ENCODE measurements at regions not wholly inside any gene's neighbourhood (a gene's known extent, or its start where the extent isn't known, plus 50 kb on each side); places are given as distances from the start of the nearest gene placed in this dataset.
"Not testable (repeated sequence)": the region's sequence is repeated elsewhere in the genome, so short reads cannot be mapped to it uniquely, and the experiment has no call there.

DNA sequence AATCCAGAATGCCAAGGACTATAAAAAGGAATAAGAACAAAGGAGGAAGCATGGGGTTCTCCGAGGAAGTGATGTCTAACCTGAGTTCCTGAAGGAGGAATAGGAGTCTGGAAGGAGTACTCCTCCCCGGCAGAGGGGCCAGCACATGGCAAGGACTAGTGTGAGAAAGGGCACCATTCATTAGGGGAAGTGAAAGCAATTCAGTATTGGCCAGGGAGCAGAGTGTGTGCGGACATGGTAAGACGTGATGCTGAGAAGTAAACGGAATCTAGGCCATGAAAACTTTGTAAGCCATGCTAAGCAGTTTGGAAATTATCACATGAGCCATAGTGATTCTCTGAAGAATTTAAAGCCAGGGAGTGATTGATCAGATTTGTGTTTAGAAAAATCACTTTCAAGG, 218.9 kb upstream of the PRDM1 start:
- H3F3A ChIP-seq (ENCODE audit: insufficient read depth), result no peaks in the 10 kb centered on the region

DNA sequence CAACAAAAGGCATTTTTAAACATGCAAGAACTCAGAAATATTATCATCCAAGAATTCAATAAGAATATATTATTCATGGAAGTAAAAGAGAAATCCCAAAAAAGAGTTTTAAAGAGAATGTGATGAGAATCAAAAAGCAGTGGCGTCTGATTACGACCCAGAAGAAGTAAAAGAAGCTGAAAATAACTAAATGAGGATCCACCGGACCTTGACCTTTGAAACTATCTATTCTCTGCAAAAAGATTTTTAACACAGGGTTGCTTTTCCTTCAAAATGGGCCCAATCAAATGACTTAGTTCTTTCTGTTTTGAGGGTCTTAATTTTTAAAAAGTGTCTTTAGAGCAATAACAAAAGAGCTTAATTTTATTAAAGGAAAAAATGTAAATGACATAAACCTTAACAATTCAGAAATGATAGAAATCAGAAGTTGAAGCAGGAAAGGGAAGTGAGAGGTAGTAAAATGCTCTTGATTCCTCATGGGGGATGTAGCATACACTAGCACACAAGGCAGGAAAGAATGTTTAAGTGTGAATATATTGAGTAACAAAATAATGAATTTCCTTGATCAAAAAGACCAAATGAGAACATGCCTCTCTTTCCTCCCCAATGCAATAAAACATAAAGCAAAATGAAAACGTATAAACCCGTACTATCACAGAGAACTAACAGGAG, 223.1 kb upstream of the PRDM1 start:
- no peak overlapping the region for H2AFZ ChIP-seq (ENCODE audit: low read depth, low read length, severe bottlenecking)
- TF ChIP-seq EZH2phosphoT487 (conservative IDR thresholded peaks at IDR 0.05; ENCODE audit: low read length), result no peak
- TF ChIP-seq, protein P1, sequence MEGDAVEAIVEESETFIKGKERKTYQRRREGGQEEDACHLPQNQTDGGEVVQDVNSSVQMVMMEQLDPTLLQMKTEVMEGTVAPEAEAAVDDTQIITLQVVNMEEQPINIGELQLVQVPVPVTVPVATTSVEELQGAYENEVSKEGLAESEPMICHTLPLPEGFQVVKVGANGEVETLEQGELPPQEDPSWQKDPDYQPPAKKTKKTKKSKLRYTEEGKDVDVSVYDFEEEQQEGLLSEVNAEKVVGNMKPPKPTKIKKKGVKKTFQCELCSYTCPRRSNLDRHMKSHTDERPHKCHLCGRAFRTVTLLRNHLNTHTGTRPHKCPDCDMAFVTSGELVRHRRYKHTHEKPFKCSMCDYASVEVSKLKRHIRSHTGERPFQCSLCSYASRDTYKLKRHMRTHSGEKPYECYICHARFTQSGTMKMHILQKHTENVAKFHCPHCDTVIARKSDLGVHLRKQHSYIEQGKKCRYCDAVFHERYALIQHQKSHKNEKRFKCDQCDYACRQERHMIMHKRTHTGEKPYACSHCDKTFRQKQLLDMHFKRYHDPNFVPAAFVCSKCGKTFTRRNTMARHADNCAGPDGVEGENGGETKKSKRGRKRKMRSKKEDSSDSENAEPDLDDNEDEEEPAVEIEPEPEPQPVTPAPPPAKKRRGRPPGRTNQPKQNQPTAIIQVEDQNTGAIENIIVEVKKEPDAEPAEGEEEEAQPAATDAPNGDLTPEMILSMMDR (IDR thresholded peaks at IDR 0.05; ENCODE audit: insufficient read depth, low read length, poor library complexity, severe bottlenecking), result no peak
- no peaks in the 10 kb centered on the region for H4K20me1 ChIP-seq (ENCODE audit: low read depth, low read length)
- H3K27ac ChIP-seq (ENCODE audit: low read depth, low read length), result no peak overlapping the region
- H3K4me2 ChIP-seq (ENCODE audit: low read depth, low read length, poor library complexity, severe bottlenecking), result no peak overlapping the region
- no peaks in the 10 kb centered on the region for H3K27me3 ChIP-seq (ENCODE audit: low read length)
- no peaks in the 10 kb centered on the region for H3K9me3 ChIP-seq (ENCODE audit: insufficient read depth, low read length)
- no peaks in the 10 kb centered on the region for H3F3A ChIP-seq (ENCODE audit: insufficient read depth)
- H3K36me3 ChIP-seq (ENCODE audit: low read length), result no peaks in the 10 kb centered on the region
- no peak overlapping the region for H3K9ac ChIP-seq (ENCODE audit: low read length)
- no peaks in the 10 kb centered on the region for H3K9me2 ChIP-seq (replicated peaks; ENCODE audit: insufficient read depth, low read length)
- H3K4me3 ChIP-seq (ENCODE audit: insufficient read depth, low read length, poor library complexity, severe bottlenecking), result no peak overlapping the region
- H3K79me2 ChIP-seq (ENCODE audit: insufficient read depth, low read length), result no peaks in the 10 kb centered on the region

More for the DNA sequence above, 218.9 kb upstream of the PRDM1 start:
- H3K9me2 ChIP-seq (replicated peaks; ENCODE audit: insufficient read depth, low read length), result no peaks in the 10 kb centered on the region
- no peak overlapping the region for H3K9ac ChIP-seq (ENCODE audit: low read length)
- TF ChIP-seq, protein P1 (IDR thresholded peaks at IDR 0.05; ENCODE audit: insufficient read depth, low read length, poor library complexity, severe bottlenecking), result no peak
- no peak for TF ChIP-seq EZH2phosphoT487 (conservative IDR thresholded peaks at IDR 0.05; ENCODE audit: low read length)
- H3K27ac ChIP-seq (ENCODE audit: low read depth, low read length), result no peak overlapping the region
- no peaks in the 10 kb centered on the region for H3K79me2 ChIP-seq (ENCODE audit: insufficient read depth, low read length)
- H3K36me3 ChIP-seq (ENCODE audit: low read length), result no peaks in the 10 kb centered on the region
- H4K20me1 ChIP-seq (ENCODE audit: low read depth, low read length), result no peaks in the 10 kb centered on the region
- no peaks in the 10 kb centered on the region for H3K9me3 ChIP-seq (ENCODE audit: insufficient read depth, low read length)
- no peak overlapping the region for H3K4me3 ChIP-seq (ENCODE audit: insufficient read depth, low read length, poor library complexity, severe bottlenecking)
- no peak overlapping the region for H2AFZ ChIP-seq (ENCODE audit: low read depth, low read length, severe bottlenecking)
- H3K27me3 ChIP-seq (ENCODE audit: low read length), result no peaks in the 10 kb centered on the region
- H3K4me2 ChIP-seq (ENCODE audit: low read depth, low read length, poor library complexity, severe bottlenecking), result no peak overlapping the region

DNA sequence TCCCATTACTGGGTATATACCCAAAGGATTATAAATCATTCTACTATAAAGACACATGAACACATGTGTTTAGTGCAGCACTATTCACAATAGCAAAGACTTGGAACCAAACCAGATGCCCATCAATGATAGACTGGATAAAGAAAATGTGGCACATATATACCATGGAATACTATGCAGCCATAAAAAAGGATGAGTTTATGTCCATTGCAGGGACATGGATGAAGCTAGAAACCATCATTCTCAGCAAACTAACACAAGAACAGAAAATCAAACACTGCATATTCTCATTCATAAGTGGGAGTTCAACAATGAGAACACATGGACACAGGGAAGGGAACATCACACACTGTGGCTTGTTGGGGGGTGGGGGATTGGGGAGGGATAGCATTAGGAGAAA, 225.2 kb upstream of the PRDM1 start:
- not testable (repeated sequence) for H3K4me2 ChIP-seq (ENCODE audit: low read depth, low read length, poor library complexity, severe bottlenecking); H4K20me1 ChIP-seq (ENCODE audit: low read depth, low read length); H3K79me2 ChIP-seq (ENCODE audit: insufficient read depth, low read length); H3K36me3 ChIP-seq (ENCODE audit: low read length); H3K27ac ChIP-seq (ENCODE audit: low read depth, low read length); H2AFZ ChIP-seq (ENCODE audit: low read depth, low read length, severe bottlenecking); H3K9me3 ChIP-seq (ENCODE audit: insufficient read depth, low read length); H3K4me3 ChIP-seq (ENCODE audit: insufficient read depth, low read length, poor library complexity, severe bottlenecking); H3K9ac ChIP-seq (ENCODE audit: low read length); H3K9me2 ChIP-seq (replicated peaks; ENCODE audit: insufficient read depth, low read length); H3F3A ChIP-seq (ENCODE audit: insufficient read depth); H3K27me3 ChIP-seq (ENCODE audit: low read length)

DNA sequence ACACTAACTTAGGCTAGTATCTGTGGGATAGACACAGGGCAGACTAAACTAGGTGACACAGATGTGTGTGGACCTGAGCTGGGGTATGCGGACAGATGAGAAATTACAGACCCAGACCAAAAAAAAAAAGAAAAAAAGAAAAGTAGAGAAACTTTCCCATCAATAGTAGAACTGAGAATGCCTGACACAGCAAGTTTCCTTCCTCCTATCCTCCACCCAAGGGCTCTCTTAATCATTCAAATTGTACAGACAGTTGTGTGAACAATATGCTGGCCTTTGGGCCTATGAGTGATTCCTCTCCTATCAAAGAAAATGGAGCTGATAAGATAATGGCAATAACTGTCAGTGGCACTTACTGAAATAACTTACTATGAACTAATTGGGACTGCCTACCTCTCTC, 226.7 kb upstream of the PRDM1 start:
- Histone ChIP-seq H2AFZ (ENCODE audit: low read depth, low read length, severe bottlenecking) (no peak overlapping the region), H4K20me1 (ENCODE audit: low read depth, low read length) (no peaks in the 10 kb centered on the region), H3K36me3 (ENCODE audit: low read length) (no peaks in the 10 kb centered on the region), H3K9me2 (replicated peaks; ENCODE audit: insufficient read depth, low read length) (no peaks in the 10 kb centered on the region), H3K9ac (ENCODE audit: low read length) (no peak overlapping the region), H3F3A (ENCODE audit: insufficient read depth) (no peaks in the 10 kb centered on the region), H3K79me2 (ENCODE audit: insufficient read depth, low read length) (no peaks in the 10 kb centered on the region), H3K4me2 (ENCODE audit: low read depth, low read length, poor library complexity, severe bottlenecking) (no peak overlapping the region), H3K9me3 (ENCODE audit: insufficient read depth, low read length) (no peaks in the 10 kb centered on the region), H3K27ac (ENCODE audit: low read depth, low read length) (no peak overlapping the region), H3K4me3 (ENCODE audit: insufficient read depth, low read length, poor library complexity, severe bottlenecking) (no peak overlapping the region), H3K27me3 (ENCODE audit: low read length) (no peaks in the 10 kb centered on the region)
- TF ChIP-seq, protein P1 (IDR thresholded peaks at IDR 0.05; ENCODE audit: insufficient read depth, low read length, poor library complexity, severe bottlenecking), result no peak
- TF ChIP-seq EZH2phosphoT487 (conservative IDR thresholded peaks at IDR 0.05; ENCODE audit: low read length), result no peak

DNA sequence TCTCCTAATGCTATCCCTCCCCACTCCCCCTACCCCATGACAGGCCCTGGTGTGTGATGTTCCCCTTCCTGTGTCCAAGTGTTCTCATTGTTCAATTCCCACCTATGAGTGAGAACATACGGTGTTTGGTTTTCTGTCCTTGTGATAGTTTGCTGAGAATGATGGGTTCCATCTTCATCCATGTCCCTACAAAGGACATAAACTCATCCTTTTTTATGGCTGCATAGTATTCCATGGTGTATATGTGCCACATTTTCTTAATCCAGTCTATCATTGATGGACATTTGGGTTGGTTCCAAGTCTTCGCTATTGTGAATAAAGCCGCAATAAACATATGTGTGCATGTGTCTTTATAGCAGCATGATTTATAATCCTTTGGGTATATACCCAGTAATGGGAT, 227.5 kb upstream of the PRDM1 start:
- not testable (repeated sequence) for H3K79me2 ChIP-seq (ENCODE audit: insufficient read depth, low read length); H3K4me3 ChIP-seq (ENCODE audit: insufficient read depth, low read length, poor library complexity, severe bottlenecking); H3K27ac ChIP-seq (ENCODE audit: low read depth, low read length); H3K36me3 ChIP-seq (ENCODE audit: low read length); H4K20me1 ChIP-seq (ENCODE audit: low read depth, low read length); H3F3A ChIP-seq (ENCODE audit: insufficient read depth); H3K4me2 ChIP-seq (ENCODE audit: low read depth, low read length, poor library complexity, severe bottlenecking); H2AFZ ChIP-seq (ENCODE audit: low read depth, low read length, severe bottlenecking); H3K9me3 ChIP-seq (ENCODE audit: insufficient read depth, low read length); H3K9ac ChIP-seq (ENCODE audit: low read length); H3K9me2 ChIP-seq (replicated peaks; ENCODE audit: insufficient read depth, low read length); H3K27me3 ChIP-seq (ENCODE audit: low read length)
